Activated naive CD4-positive, alpha-beta T cell treated with anti-CD3 and anti-CD28 coated beads, Interleukin-2, amount 50 U/mL, for 72 hours (primary cell): ENCODE measurements at regions not wholly inside any gene's neighbourhood (a gene's known extent, or its start where the extent isn't known, plus 50 kb on each side); places are given as distances from the start of the nearest gene placed in this dataset.
A peak's percentile ranks its signal among the peaks of the same experiment; 100 is the strongest.

Experiments
- ATAC-seq, 2 donors: fragments of 150-1000 bp; cut with Tn5 transposase; 2 replicates each; pipeline ENCODE4 v1.10.0; 2021; ENCODE audit warnings: mild to moderate bottlenecking in 2 of 2, moderate library complexity in 2 of 2
- DNase-seq, 2 donors: peaks; one replicate each; pipeline ENCODE4 v3.0.0; 2021 to 2022; ENCODE audit warnings: low spot score in 2 of 2
- H3K27ac Mint-ChIP-seq, 2 donors: one replicate each; pipeline ENCODE4 v1.8.0; 2022; ENCODE audit warnings: mild to moderate bottlenecking in 2 of 2, mixed read lengths in 2 of 2
- H3K36me3 Mint-ChIP-seq, 2 donors: one replicate each; pipeline ENCODE4 v1.8.0; 2022; ENCODE audit warnings: mixed read lengths in 2 of 2
- H3K9me3 Mint-ChIP-seq, 2 donors: one replicate each; pipeline ENCODE4 v1.8.0; 2022; ENCODE audit warnings: mixed read lengths in 2 of 2

GRCh38 chr2:71864085-71864484, 283.6 kb downstream of the CYP26B1 start:
- H3K9me3 Mint-ChIP-seq = no peaks in the 10 kb centered on the region
- peak in 1 of 2 donors; percentile 16 for DNase-seq
- H3K36me3 Mint-ChIP-seq = no peaks in the 10 kb centered on the region
- ATAC-seq = no peak
- no peak overlapping the region for H3K27ac Mint-ChIP-seq

- Mint-ChIP-seq H3K36me3 (no peaks in the 10 kb centered on the region), H3K9me3 (no peaks in the 10 kb centered on the region), H3K27ac (no peak overlapping the region)
- peak in 1 of 2 donors; percentile 4 for DNase-seq
- no peak for ATAC-seq
Observed at GRCh38 chr2:71863396-71863795, 284.3 kb downstream of the CYP26B1 start.

GRCh38 chr2:71862921-71863320, 284.7 kb downstream of the CYP26B1 start:
- no peak overlapping the region for H3K27ac Mint-ChIP-seq
- no peak for ATAC-seq
- DNase-seq = no peak
- H3K9me3 Mint-ChIP-seq = no peaks in the 10 kb centered on the region
- H3K36me3 Mint-ChIP-seq = no peaks in the 10 kb centered on the region

- no peaks in the 10 kb centered on the region for H3K9me3 Mint-ChIP-seq
- DNase-seq (peak in 1 of 2 donors; percentile 35), ATAC-seq (no peak)
Observed at GRCh38 chr2:71861186-71862160, 286.2 kb downstream of the CYP26B1 start.

DNA sequence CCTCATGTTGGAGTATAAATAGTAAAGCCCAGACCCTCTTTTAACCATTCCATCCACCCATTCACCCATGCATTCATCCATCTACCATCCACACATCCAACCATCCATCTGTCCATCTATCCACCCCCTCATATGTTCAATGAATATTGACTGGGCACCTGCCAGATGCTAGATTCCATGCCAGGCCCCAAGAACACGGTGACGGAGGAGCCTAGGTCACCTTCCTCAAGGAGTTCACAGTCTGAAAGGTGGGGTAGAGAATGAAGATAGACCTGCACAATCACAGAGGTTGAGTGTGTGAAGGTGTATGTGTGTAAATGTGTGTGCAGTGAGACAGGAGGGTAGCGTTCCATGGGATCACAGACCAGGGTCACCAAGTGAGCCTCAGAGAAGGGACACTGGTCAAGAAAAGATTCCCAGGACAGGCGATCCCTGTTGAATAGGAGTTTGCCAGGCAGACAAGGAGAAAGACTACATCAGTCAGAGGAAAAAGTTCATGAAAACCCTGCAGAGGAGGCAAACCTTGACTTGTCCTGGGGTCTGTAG, 287.2 kb downstream of the CYP26B1 start:
- Mint-ChIP-seq H3K36me3 (no peaks in the 10 kb centered on the region), H3K9me3 (peaks cover 3 to 4% of the 10 kb centered on the region in 2 donors), H3K27ac (no peak overlapping the region)
- no peak for ATAC-seq
- no peak for DNase-seq

More at GRCh38 chr2:71861186-71862160, 286.2 kb downstream of the CYP26B1 start:
- Mint-ChIP-seq H3K27ac (no peak overlapping the region), H3K36me3 (no peaks in the 10 kb centered on the region)

- no peak overlapping the region for H3K27ac Mint-ChIP-seq
- peaks cover 4 to 8% of the 10 kb centered on the region in 2 donors for H3K9me3 Mint-ChIP-seq
- no peak for ATAC-seq
- DNase-seq = peak in 1 of 2 donors; percentile 6
- no peaks in the 10 kb centered on the region for H3K36me3 Mint-ChIP-seq
Observed at GRCh38 chr2:71859211-71859847, 288.3 kb downstream of the CYP26B1 start.

DNA sequence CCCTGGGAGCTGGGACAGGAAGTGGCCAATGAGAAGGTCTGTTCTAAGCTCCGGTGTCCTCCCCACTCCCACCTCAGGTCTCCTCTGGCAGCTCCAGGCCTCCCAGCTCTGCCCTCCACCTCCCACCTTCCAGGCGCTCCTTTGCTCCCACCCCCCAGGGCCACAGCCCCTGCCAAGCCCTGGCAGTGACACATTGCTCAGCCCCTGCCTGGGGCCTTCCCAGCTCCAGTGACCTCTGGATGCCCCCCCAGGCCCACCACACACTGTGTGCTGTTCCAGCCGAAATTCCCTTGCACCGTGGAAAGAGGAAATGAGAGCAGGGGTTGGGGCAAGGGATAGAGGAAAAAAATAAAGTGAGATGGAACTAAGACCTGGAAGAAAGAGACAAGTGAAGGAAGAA, 289.6 kb downstream of the CYP26B1 start:
- H3K9me3 Mint-ChIP-seq = peaks cover 4 to 8% of the 10 kb centered on the region in 2 donors
- DNase-seq (no peak), ATAC-seq (no peak)
- H3K27ac Mint-ChIP-seq = no peak overlapping the region
- no peaks in the 10 kb centered on the region for H3K36me3 Mint-ChIP-seq

DNA sequence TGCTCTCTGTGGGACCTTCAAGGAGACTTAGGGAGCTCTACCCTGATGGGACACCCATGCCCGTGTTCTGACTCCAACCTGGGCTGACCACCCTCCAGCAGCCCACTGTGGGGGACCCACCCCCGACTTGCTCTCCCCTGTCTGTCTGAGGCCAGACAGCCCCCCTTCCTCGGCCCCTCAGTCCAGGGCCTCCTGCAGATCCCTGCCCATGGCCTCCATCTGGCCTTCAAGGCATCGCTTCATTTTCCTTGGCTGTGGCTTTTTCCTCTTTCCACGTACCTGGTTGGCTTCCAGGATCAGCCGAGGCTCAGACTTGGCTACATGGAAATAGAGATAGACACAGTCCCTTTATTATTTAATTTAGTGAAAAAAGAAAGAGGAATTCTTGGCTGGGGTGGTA, 290.0 kb downstream of the CYP26B1 start:
- no peak for ATAC-seq
- H3K36me3 Mint-ChIP-seq = no peaks in the 10 kb centered on the region
- no peak for DNase-seq
- H3K9me3 Mint-ChIP-seq = peaks cover 4 to 8% of the 10 kb centered on the region in 2 donors
- no peak overlapping the region for H3K27ac Mint-ChIP-seq

DNA sequence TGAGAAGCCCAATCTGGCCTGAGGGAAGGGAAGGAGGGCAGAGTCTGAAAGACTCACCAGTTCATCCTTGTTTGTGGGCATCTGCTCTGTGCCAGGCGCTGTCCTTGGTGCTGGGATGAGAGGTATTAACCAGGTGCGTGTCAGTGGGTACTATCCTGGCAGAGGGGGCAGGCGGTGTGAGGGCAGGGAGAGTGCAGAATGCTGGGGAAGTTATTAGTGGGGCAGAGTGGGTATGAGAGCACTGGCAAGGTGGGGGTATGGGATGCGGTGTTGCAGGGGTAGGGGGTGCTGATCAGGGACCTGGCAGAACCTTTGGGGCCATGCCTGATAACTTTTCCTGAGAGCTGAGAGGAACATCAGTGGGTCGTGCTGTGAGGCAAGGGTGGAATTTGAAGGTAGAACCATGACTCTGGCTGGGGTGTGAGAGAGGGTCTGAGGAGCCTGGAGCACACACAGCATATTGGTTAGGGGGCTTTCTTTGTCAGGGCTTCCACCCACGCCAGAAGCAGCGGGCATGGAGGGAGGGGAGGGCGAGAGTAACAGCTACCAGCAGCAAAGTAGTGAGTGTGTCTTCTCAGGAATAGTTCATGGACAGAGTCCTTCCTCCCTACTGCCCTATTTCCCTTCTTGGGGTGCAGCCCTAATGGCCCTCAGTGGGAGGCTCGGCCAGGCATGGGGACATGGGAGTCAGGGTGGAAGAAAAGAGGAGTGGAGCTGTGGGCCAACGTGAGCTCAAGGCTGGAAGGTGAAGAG, 290.7 kb downstream of the CYP26B1 start:
- no peak for DNase-seq
- ATAC-seq = no peak
- no peak overlapping the region for H3K27ac Mint-ChIP-seq
- peaks cover 4 to 8% of the 10 kb centered on the region in 2 donors for H3K9me3 Mint-ChIP-seq
- H3K36me3 Mint-ChIP-seq = no peaks in the 10 kb centered on the region

DNA sequence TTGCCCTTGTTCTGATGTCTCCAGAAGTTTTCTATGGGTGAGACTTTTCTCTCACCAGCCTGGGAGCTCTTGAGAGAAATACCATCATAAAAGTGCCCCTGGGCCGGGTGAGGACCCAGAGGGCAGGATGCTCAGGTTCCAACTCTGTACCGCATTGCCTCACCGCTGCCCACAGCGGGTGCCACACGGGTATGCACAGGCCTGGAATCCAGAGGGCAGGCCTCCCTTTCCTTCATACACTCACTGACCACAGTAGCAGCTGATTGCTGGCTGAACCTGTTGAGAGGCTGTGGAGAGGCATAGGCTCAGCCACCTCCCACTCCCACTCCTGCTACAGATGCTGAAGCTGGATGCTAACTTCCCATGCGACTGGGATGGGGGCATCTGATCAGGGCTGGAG, 293.8 kb downstream of the CYP26B1 start:
- no peak overlapping the region for H3K27ac Mint-ChIP-seq
- H3K36me3 Mint-ChIP-seq = no peaks in the 10 kb centered on the region
- DNase-seq (no peak), ATAC-seq (no peak)
- peaks cover 4 to 8% of the 10 kb centered on the region in 2 donors for H3K9me3 Mint-ChIP-seq

DNA sequence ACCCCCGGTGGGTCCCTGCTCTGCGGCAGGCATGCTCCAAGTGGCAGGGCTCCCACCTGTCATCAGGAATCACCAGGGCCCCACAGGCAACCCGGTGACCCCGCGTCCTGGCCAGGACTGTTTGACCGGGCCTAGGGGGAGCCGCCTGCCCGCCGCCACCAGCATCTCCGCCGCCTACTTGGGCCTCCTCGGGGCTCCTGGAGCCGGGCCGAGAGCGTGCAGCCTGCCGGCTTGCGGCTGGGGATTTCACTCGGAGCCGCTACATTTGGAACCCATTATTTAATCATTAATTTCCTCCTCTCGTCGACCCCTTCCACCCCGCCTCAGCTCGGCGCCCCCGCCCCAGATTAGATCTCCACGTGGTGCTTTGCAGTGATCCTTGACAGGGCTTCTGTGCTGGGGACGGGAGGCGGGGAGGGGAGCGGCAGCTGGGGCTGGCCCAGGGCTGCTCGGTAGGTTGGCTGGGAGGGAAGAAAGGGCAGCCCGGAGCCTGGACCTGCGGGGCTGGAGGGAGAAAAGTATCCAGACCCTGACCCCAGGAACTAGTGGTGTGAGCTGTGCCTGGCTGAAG, 295.4 kb downstream of the CYP26B1 start:
- DNase-seq = no peak
- Mint-ChIP-seq H3K9me3 (peaks cover 4 to 8% of the 10 kb centered on the region in 2 donors), H3K27ac (no peak overlapping the region), H3K36me3 (no peaks in the 10 kb centered on the region)
- ATAC-seq = no peak

- Mint-ChIP-seq H3K27ac (no peak overlapping the region), H3K36me3 (no peaks in the 10 kb centered on the region), H3K9me3 (peaks cover 4 to 8% of the 10 kb centered on the region in 2 donors)
- DNase-seq = no peak
- no peak for ATAC-seq
Observed at GRCh38 chr2:71851094-71851750, 296.4 kb downstream of the CYP26B1 start.

DNA sequence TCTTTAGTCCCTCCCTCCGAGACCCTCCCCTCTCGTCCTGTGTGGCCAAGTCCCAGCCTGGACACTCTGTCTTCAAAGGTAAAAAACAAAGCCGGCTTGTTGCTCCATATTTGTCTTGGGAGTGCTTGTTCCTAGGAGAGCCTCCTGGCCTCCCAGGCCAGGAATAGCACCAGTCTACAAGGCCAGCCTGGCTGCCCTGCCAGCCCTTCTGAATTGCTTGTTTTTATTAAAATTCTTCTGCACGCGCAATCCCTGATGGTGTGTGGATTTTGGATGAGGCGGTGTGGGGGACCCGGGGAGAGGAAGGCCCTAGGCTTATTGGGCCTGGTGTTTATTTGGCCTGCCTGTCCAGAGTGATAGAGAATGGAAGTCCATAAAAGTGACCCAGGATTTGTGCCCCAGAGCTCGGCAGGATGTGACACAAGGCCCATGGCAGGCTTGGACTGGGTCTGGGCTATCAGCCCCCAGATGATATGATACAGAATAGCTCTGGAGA, 297.3 kb downstream of the CYP26B1 start:
- H3K27ac Mint-ChIP-seq = no peak overlapping the region
- ATAC-seq (no peak), DNase-seq (no peak)

DNA sequence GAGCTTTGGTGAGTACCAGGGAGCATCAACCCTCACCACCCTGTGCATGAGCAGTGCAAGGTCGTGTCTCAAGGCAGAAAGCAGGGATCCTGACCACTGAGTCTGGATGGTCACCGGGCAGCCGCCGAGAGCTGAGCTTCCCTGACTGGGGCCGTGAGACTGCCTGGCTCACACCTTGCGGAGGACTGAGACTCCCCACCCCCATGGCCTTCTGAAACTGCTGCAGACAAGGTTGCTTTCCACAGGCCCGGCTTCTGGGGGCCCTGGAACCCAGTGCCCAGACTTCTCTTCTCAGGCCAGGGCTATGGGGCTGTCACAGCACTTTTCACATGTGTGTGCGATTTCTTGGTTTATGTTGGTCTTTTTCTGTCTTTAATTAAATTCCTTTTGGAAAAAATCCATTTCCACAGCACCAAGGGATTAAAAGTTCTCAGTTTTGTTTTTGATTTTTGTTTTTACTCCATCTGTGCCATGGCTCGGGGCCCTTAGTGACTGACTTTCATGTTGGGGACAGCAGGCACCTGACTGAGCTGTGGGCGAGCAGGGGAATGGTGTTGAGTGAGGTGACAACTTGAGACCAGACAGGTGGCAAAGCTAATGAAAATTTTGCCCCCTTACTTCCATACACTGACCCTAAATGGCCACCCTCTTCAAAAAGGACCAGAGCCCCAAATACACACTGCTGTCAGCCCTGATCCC, 297.9 kb downstream of the CYP26B1 start:
- Mint-ChIP-seq H3K36me3 (no peaks in the 10 kb centered on the region), H3K9me3 (no peaks in the 10 kb centered on the region), H3K27ac (no peak overlapping the region)
- ATAC-seq (no peak), DNase-seq (no peak)

More for the DNA sequence above, 297.3 kb downstream of the CYP26B1 start:
- H3K9me3 Mint-ChIP-seq = peaks cover 0 to 3% of the 10 kb centered on the region in 2 donors
- H3K36me3 Mint-ChIP-seq = no peaks in the 10 kb centered on the region

DNA sequence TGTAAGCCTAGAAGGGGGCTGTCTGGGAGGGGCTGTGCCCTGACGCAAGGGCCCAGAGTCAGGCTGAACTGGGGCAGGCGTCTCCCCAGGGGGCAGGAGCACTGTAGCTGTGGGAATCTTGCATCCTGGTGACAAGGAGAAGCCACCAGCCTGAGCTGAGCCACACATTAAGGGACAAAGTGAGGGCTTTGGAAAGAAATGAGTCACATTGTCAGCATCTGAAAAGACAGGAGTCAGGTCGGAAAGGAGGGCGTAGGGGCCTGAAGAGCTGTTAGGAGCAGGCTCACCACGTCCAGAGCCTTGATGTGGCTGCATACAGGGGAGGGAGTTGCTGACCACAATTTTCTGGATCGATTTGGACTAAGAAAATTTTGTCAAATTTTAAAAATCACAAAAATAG, 298.6 kb downstream of the CYP26B1 start:
- DNase-seq (no peak), ATAC-seq (no peak)
- Mint-ChIP-seq H3K9me3 (no peaks in the 10 kb centered on the region), H3K27ac (no peak overlapping the region), H3K36me3 (no peaks in the 10 kb centered on the region)
